Testis (tissue), 2 donors: ENCODE measurements at regions not wholly inside any gene's neighbourhood (a gene's known extent, or its start where the extent isn't known, plus 50 kb on each side); places are given as distances from the start of the nearest gene placed in this dataset.

Source experiments
- POLR2A ChIP-seq: fragments of 450-650 bp; IDR thresholded peaks from one replicate; pipeline ENCODE4 v1.6.1; 2017; ENCODE audit warnings: antibody characterized with exemption, mild to moderate bottlenecking, moderate library complexity
- TF ChIP-seq, protein P1 (sequence below), 3 experiments: fragments of 450-650 bp in 2 of 3; fragments of 200-600 bp in 1 of 3; sonication (generic) in 1 of 3; IDR thresholded peaks; one replicate each; pipeline ENCODE4 v1.5.1; 2016 to 2019; ENCODE audit warnings: antibody characterized with exemption in 3 of 3, mild to moderate bottlenecking in 2 of 3, moderate library complexity in 1 of 3

DNA sequence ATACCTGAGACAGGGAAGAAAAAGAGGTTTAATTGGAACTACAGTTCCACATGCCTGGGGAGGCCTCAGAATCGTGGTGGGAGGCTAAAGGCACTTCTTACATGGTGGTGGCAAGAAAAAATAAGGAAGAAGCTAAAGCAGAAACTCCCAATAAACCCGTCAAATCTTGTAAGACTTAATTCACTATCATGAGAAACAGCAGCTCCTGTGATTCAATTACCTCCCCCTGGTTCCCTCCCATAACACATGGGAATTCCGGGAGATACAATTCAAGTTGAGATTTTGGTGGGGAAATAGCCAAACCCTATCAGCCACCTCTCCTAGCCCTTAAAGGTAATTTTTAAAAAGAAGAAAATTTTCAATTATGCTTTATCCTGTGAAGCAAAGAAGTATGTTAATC lies 728.8 kb downstream of the RNF144A start:
- TF ChIP-seq, protein P1, sequence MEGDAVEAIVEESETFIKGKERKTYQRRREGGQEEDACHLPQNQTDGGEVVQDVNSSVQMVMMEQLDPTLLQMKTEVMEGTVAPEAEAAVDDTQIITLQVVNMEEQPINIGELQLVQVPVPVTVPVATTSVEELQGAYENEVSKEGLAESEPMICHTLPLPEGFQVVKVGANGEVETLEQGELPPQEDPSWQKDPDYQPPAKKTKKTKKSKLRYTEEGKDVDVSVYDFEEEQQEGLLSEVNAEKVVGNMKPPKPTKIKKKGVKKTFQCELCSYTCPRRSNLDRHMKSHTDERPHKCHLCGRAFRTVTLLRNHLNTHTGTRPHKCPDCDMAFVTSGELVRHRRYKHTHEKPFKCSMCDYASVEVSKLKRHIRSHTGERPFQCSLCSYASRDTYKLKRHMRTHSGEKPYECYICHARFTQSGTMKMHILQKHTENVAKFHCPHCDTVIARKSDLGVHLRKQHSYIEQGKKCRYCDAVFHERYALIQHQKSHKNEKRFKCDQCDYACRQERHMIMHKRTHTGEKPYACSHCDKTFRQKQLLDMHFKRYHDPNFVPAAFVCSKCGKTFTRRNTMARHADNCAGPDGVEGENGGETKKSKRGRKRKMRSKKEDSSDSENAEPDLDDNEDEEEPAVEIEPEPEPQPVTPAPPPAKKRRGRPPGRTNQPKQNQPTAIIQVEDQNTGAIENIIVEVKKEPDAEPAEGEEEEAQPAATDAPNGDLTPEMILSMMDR (IDR thresholded peaks at IDR 0.05): no peak
- no peak for TF ChIP-seq POLR2A
